RWPE1 (cell line): ENCODE measurements at regions not wholly inside any gene's neighbourhood (a gene's known extent, or its start where the extent isn't known, plus 50 kb on each side); places are given as distances from the start of the nearest gene placed in this dataset.

Experiments
- CTCF ChIA-PET: fragments of 350-600 bp; sonication (Branson Sonifier 250); formaldehyde crosslinking; extraction: SDS; loops from one replicate; lab custom pipeline; 2021; lab: Yijun Ruan, JAX
- POLR2A ChIA-PET: fragments of 400-600 bp; formaldehyde crosslinking; extraction: SDS; loops from one replicate; lab custom pipeline; 2020; ENCODE audit warnings: antibody characterized with exemption; ENCODE audit not compliant: low non-redundant PET; lab: Yijun Ruan, JAX
- DNase-seq: peaks from one replicate; pipeline ENCODE4 v3.0.0; 2012; ENCODE audit warnings: low spot score
- H3K27ac ChIP-seq: fragments of 450-650 bp; 2 replicates; pipeline ENCODE4 v1.5.1; 2017
- CTCF ChIP-seq: fragments of 450-650 bp; conservative IDR thresholded peaks from 2 replicates; pipeline ENCODE4 v1.5.1; 2017; ENCODE audit warnings: low read depth, mild to moderate bottlenecking

GRCh38 chr4:41361794-41362526 lies 105.2 kb downstream of the UCHL1 start:
- POLR2A ChIA-PET, result no interaction called here
- peak overlapping the region; percentile 82 for H3K27ac ChIP-seq
- TF ChIP-seq CTCF, result no peak
- CTCF ChIA-PET, result no interaction called here
- DNase-seq, result no peak

DNA sequence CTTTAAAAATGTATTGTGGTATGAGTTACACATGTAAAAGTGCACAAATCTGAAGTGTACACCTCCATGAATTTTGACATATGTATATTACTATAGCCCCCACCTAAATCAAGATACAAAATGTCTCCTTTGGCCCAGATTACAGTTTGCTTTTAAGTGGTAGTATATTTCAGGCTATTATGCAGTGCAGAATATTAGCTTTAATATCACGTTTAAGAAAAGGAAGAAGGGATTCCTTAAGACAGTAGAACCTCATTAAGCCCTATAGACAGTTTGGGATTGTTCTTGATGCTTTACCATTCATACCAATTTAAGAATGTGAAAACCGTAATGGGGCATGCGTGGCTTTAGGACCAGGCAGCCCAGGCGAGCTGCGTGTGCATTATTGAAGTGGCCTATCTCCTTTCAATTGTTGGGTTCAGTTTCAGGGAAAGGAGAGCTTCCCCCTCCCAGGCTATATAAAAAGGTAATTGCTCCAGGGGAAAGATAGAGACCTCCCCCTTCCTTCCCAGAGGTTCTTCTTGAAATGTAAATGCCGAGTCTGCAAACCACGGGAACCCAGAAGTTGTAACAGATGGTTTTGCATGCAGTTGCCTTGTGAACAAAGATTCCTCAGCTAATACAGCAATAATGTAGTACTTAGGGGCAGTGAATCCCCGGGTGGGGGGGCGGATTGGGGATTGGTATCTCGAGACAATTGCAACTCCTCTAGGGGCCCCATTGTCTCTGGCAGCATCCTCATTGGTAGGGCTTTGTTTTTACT lies 106.1 kb downstream of the UCHL1 start:
- peak overlapping the region; percentile 85 for H3K27ac ChIP-seq
- DNase-seq, result no peak
- CTCF ChIA-PET, result no interaction called here
- no peak for TF ChIP-seq CTCF
- POLR2A ChIA-PET, result no interaction called here

GRCh38 chr4:41363384-41363981 lies 106.8 kb downstream of the UCHL1 start:
- peak overlapping the region; percentile 85 for H3K27ac ChIP-seq
- ChIA-PET POLR2A (no interaction called here), CTCF (no interaction called here)
- TF ChIP-seq CTCF, result no peak
- DNase-seq, result peak; percentile 42

DNA sequence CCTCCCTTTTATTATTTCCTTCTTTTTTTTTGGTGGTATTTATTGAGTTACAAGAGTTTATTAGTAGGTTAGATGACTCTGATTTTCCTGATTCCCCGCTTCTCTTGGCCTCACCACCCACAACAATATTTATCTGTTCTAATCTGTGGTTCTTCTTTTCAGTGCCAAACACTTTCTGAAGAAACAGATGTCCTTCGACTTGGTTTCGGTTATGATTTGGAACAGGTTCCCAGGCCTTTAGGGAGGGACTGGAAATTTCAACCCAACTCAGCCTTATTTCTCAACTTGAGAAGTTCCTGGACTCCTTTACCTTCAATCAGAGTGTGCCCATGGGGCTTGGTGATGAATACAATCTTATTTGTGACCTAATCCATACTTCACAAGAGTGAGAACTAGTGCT lies 108.1 kb downstream of the UCHL1 start:
- DNase-seq, result no peak
- POLR2A ChIA-PET, result no interaction called here
- CTCF ChIA-PET, result no interaction called here
- no peak overlapping the region for H3K27ac ChIP-seq
- TF ChIP-seq CTCF, result no peak

DNA sequence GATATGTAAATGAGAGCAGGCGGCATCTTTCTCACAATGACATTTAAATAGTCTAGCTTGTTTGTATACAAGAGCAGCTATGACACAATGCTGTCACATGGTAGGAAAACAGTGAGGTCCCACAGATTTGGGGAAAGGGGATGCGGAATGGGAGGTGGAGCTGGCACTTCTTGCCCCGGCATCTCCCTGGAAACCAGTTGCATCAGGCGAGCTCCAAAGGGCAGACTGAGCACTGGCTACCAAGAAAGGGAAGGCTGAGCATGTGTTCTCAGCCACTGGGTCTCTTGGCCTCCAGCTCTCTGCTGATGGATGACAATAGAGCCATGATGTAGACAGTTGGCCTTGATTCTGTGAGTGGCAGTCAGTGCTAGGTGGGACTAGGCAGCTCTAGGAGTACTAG lies 109.0 kb downstream of the UCHL1 start:
- no peak for TF ChIP-seq CTCF
- POLR2A ChIA-PET, result no interaction called here
- no peak overlapping the region for H3K27ac ChIP-seq
- CTCF ChIA-PET, result no interaction called here
- DNase-seq, result no peak

GRCh38 chr4:41366911-41367517 lies 110.3 kb downstream of the UCHL1 start:
- CTCF ChIA-PET, result no interaction called here
- POLR2A ChIA-PET, result no interaction called here

More at GRCh38 chr4:41366911-41367517, 110.3 kb downstream of the UCHL1 start:
- no peak overlapping the region for H3K27ac ChIP-seq
- no peak for DNase-seq
- TF ChIP-seq CTCF, result no peak
